ENCODE measurements at regions not wholly inside any gene's neighbourhood (a gene's known extent, or its start where the extent isn't known, plus 50 kb on each side); places are given as distances from the start of the nearest gene placed in this dataset.
"Not testable (repeated sequence)": the region's sequence is repeated elsewhere in the genome, so short reads cannot be mapped to it uniquely, and the experiment has no call there.

DNA sequence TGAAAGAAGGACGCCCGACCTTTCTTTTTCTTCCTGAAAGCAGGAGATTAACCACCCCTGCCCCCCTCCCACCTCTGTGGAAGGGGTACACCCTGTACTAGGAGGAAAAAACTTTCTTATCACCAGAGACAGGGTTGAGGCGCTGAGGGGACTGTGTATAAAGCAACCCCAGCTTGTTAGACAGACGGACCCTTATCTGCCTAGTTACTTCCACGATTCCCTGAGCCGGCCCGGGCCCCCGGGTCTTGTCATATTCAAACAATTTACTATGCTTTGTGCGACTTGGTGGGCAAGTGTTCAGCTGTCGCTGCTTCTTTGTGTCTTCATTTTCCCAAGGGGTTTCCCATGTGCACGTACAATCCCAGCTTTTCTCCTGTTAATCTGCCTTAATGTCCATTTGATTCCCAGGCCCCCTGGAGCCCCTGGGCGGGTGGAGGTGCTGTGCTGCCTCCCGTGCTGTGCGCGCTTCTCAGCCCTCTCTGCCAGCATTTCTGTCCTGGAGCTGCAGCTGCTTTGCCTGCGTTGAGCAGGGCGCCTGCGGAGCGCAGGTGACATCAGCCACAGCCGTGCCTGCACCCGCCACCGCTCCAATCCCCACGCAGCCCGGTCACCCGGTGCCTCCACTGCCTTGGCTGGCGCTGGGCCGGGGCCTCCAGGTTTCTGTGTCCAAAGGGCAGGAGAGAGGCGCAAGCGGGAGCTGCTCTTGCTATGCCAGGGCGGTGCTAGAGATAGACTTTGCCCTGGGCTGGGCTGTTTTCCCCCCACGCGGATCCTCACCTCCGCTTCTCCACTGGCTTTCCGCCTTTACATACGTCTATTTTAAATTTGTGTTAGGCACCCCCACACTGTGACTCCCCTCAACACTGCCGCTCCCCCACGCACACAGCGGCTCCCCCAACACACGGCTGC lies 96.2 kb downstream of the TTLL2 start:
- Mint-ChIP-seq H3K36me3 (ENCODE audit: insufficient read depth) (no peaks in the 10 kb centered on the region), H3K27me3 (ENCODE audit: low read depth) (peaks cover 13% of the 10 kb centered on the region), H3K4me3 (no peak overlapping the region), H3K9me3 (no peaks in the 10 kb centered on the region), H3K4me1 (ENCODE audit: low read depth) (no peaks in the 10 kb centered on the region)
- no peak for DNase-seq
- no peak for ATAC-seq

DNA sequence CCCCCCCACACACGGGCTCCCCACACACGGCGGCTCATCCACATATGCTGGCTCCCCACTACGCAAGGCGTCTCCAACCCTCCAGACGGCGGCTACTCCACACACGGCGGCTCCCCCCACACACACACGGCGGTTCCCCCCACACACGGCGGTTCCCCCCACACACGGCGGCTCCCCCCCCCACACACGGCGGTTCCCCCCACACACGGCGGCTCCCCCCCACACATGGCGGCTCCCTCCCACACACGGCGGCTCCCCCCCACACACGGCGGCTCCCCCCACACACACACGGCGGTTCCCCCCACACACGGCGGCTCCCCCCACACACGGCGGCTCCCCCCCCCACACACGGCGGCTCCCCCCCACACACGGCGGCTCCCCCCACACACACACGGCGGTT lies 97.1 kb downstream of the TTLL2 start:
- not testable (repeated sequence) for DNase-seq; ATAC-seq; H3K4me3 Mint-ChIP-seq; H3K36me3 Mint-ChIP-seq (ENCODE audit: insufficient read depth); H3K4me1 Mint-ChIP-seq (ENCODE audit: low read depth); H3K9me3 Mint-ChIP-seq
- H3K27me3 Mint-ChIP-seq (ENCODE audit: low read depth) = peaks cover 11% of the 10 kb centered on the region

DNA sequence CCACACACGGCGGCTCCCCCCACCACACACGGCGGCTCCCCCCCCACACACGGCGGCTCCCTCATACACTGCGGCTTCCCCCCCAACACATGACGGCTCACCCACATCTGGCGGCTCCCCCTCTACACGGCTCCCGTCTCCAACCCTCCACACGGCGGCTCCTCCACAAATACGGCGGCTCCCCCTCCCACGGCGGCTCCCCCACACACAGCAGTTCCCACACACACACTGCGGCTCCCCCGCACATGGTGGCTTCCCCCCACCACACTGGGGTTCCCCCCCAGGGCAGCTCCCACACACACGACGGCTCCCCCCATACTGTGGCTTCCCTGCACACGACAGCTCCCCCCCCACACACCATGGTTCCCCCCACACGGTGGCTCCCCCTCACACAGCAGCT lies 98.0 kb downstream of the TTLL2 start:
- ATAC-seq = no peak

DNA sequence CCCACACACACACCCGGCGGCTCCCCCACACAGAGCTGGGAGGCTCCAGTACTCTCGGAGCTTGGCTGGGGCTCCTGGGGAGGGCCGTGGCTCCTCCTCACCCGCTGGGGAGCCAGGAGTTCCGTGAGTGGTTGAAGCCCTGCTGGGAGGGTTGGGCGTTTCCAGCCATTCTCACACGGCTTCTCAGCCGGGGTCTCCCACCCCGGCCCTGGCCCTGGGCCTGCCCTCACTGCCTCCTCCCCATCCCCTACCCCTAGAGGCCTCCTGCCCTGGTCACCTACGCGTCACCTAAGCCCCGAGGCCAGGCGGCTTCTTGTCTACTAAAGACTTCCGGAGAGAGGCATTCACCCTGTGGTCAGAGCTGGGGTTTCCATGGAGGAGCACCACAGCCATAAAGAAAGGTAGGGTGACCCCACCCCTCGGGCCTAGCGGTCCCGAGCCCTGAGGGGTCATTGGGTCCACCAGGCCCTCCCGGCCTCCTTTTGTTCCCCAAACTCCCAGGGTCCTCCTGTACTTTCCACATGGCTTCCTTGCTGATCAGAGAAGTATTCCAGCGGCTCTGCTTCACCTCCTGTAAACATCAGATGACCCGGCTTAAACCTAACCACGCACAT lies 99.3 kb downstream of the TTLL2 start:
- ATAC-seq (no peak), DNase-seq (no peak)
- H3K27me3 Mint-ChIP-seq (ENCODE audit: low read depth) = no peaks in the 10 kb centered on the region
- no peaks in the 10 kb centered on the region for H3K4me1 Mint-ChIP-seq (ENCODE audit: low read depth)
- no peaks in the 10 kb centered on the region for H3K9me3 Mint-ChIP-seq
- H3K4me3 Mint-ChIP-seq = no peak overlapping the region
- no peaks in the 10 kb centered on the region for H3K36me3 Mint-ChIP-seq (ENCODE audit: insufficient read depth)

More for the DNA sequence above, 98.0 kb downstream of the TTLL2 start:
- Mint-ChIP-seq H3K27me3 (ENCODE audit: low read depth) (peaks cover 5% of the 10 kb centered on the region), H3K4me3 (no peak overlapping the region), H3K9me3 (no peaks in the 10 kb centered on the region), H3K36me3 (ENCODE audit: insufficient read depth) (no peaks in the 10 kb centered on the region), H3K4me1 (ENCODE audit: low read depth) (no peaks in the 10 kb centered on the region)
- DNase-seq = no peak

DNA sequence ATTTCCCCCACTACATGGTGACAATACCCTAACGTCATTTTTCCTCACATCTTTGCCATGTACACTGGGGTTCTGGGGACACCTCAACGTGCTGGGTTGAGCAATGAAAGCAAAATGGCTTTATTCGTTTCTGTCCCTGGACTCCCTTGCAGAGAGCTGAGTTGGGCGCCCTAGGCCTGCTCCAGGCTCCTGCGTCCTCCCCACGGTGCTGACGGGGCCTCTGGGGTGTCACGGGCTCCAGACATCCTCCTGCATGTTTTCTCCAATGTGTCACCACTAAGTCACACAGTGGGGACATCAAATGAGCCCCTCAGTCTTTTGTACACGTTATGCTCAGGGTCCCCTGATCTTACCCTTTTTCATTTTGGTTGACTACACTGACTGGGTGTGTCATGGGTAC lies 99.8 kb downstream of the TTLL2 start:
- H3K36me3 Mint-ChIP-seq (ENCODE audit: insufficient read depth) = no peaks in the 10 kb centered on the region
- ATAC-seq (no peak), DNase-seq (no peak)
- no peaks in the 10 kb centered on the region for H3K4me1 Mint-ChIP-seq (ENCODE audit: low read depth)
- H3K27me3 Mint-ChIP-seq (ENCODE audit: low read depth) = peaks cover under 1% of the 10 kb centered on the region
- no peaks in the 10 kb centered on the region for H3K9me3 Mint-ChIP-seq
- no peak overlapping the region for H3K4me3 Mint-ChIP-seq

DNA sequence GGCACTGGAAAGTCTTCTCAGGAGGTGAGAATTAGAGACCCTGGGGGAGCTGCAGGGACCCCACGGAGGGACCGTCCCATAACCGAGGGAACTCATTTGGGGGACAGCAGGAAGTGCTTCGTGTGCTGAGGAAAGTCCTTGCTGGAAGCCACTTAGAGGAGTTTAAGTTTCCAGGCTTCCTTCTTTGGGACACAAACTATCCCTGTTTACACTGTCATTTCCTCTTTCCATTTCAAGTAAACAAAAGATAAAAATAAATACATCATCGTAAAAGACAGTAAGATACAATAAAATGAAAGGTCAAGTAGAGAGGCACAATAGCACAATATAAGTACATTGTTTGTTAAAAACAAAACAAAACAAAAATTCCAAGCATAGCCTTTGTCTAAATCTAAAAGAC lies 101.2 kb downstream of the TTLL2 start:
- Mint-ChIP-seq H3K36me3 (ENCODE audit: insufficient read depth) (no peaks in the 10 kb centered on the region), H3K4me3 (no peak overlapping the region)

DNA sequence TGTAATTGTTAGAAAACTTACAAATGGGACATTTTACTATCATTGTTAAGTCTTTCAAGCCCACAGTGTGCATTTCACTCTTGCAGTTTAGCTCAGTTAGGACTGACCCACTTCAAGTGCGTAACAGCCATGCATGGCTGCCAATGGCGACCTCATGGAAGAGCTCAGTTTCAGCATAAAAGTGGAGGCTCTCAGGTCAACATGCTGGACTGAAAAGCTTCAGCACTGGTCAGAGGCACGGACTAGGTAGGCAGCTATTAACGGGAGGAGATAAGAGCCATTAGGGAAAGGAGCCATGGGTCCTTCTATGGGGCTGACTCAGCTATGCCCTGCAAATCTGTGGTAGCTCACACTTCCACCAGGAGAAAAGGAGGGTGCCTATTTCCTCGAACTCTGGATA lies 101.8 kb downstream of the TTLL2 start:
- ATAC-seq (no peak), DNase-seq (no peak)
- Mint-ChIP-seq H3K36me3 (ENCODE audit: insufficient read depth) (no peaks in the 10 kb centered on the region), H3K4me1 (ENCODE audit: low read depth) (no peaks in the 10 kb centered on the region), H3K4me3 (no peak overlapping the region), H3K27me3 (ENCODE audit: low read depth) (peaks cover 9% of the 10 kb centered on the region), H3K9me3 (no peaks in the 10 kb centered on the region)

More for the DNA sequence above, 101.2 kb downstream of the TTLL2 start:
- ATAC-seq (no peak), DNase-seq (no peak)
- Mint-ChIP-seq H3K9me3 (no peaks in the 10 kb centered on the region), H3K4me1 (ENCODE audit: low read depth) (no peaks in the 10 kb centered on the region), H3K27me3 (ENCODE audit: low read depth) (peaks cover 8% of the 10 kb centered on the region)

DNA sequence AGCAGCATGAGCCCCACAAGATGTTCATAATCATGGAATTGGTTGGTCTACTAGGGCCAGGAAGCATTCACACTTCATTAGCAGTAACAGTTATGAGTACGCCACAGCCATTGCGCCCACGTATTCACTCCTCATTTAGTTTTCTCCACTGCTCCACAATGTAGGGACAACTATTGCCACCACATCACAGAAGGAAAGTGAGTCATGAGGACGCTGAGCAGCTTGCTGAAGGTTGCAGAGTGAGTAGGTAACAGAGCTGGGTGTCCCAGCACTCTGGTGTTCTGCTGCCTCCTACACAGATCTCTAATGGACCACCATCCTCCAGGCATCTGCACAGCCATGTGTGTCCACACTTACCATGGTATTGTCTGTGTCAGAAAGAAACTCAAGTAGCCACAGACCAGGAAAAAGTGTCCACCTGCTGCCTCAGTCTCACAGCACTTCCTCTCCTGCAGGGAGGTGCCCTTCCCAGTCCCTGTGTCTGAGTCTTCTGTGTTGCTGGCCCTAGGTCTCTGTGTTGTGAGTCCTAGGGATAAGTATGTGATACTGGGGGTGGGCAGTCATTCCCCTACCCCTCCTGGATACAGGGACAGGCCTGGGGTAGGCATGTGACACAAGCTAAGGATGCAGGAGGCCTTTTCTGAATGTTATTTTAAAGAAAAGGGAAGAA lies 103.9 kb downstream of the TTLL2 start:
- peaks cover 10% of the 10 kb centered on the region for H3K27me3 Mint-ChIP-seq (ENCODE audit: low read depth)
- ATAC-seq (no peak), DNase-seq (no peak)
- H3K4me1 Mint-ChIP-seq (ENCODE audit: low read depth) = no peaks in the 10 kb centered on the region
- H3K36me3 Mint-ChIP-seq (ENCODE audit: insufficient read depth) = no peaks in the 10 kb centered on the region
- H3K4me3 Mint-ChIP-seq = no peak overlapping the region
- no peaks in the 10 kb centered on the region for H3K9me3 Mint-ChIP-seq

DNA sequence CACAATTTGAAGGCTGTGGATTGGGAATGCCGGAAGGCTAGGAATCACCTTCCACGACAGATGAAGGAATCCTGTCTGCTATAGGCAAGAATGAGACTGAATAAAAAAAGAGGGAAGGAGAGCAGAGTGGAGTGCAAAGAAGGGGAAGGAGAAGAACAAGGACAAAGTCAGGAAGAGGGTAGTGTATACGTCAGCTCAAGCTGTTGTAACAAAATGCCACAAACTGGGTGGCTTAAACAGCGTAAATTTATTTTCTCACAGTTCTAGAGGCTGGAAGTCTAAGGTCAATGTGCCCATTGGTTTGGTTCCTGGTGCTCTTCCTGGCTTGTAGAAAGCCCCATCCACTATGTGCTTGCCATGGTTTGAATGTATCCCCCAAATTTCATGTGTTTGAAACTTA lies 104.5 kb downstream of the TTLL2 start:
- Mint-ChIP-seq H3K4me1 (ENCODE audit: low read depth) (no peaks in the 10 kb centered on the region), H3K27me3 (ENCODE audit: low read depth) (peaks cover 10% of the 10 kb centered on the region), H3K9me3 (no peaks in the 10 kb centered on the region), H3K4me3 (no peak overlapping the region), H3K36me3 (ENCODE audit: insufficient read depth) (no peaks in the 10 kb centered on the region)
- ATAC-seq (no peak), DNase-seq (no peak)

DNA sequence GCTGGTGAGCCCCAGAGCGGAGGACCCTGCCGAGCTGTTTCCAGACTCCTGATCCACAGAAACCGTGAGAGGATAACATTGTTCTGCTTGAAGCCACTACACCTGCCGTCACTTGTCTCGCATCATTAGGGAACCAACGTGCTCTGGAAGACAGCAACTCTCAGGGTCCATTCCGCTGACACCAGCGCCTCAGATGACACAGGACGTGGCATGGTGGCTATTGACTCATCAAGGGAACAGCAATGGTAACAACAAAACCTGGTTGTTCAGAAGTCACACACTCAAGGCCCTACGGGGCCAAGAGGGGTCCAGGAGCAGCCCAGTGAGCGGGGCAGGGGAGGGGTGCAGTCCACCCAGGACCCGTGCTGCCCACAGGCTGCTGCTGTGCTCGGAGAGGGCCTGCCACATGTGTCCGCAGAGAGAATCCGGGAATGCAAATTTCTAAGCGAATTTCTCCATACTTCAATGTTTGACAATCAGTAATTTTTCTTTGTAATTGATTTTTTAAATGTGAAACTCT lies 110.4 kb downstream of the TTLL2 start:
- DNase-seq (no peak), ATAC-seq (no peak)
- H3K4me3 Mint-ChIP-seq = no peak overlapping the region
- H3K4me1 Mint-ChIP-seq (ENCODE audit: low read depth) = no peaks in the 10 kb centered on the region
- no peaks in the 10 kb centered on the region for H3K36me3 Mint-ChIP-seq (ENCODE audit: insufficient read depth)
- peaks cover 5% of the 10 kb centered on the region for H3K27me3 Mint-ChIP-seq (ENCODE audit: low read depth)
- no peaks in the 10 kb centered on the region for H3K9me3 Mint-ChIP-seq

DNA sequence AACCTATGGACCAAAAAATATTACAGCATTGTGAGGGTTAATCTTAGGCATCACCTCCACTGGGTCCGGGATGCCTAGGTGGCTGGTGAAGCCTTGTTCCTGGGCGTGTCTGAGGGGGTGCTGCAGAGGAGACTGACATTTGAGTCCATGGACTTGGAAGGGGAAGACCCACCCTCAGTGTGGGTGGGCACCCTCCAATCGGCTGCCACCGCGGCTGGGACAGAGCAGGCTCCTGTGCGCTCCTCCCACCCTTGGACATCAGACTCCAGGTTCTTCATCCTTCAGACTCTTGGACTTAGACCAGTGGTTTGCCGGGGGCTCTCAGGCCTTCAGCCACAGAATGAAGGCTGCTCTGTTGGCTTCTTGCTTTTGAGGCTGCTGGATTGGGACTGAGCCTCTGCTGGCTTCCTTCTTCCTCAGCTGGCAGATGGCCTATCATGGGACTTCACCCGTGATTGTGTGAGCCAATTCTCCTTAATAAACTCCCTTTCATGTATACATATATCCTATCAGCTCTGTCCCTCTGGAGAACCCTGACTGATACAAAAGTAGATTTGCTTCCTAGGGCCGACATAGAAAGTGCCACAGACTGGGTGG lies 113.1 kb downstream of the TTLL2 start:
- Mint-ChIP-seq H3K4me1 (ENCODE audit: low read depth) (no peaks in the 10 kb centered on the region), H3K4me3 (no peak overlapping the region), H3K9me3 (no peaks in the 10 kb centered on the region), H3K27me3 (ENCODE audit: low read depth) (peaks cover 2% of the 10 kb centered on the region), H3K36me3 (ENCODE audit: insufficient read depth) (no peaks in the 10 kb centered on the region)
- DNase-seq = no peak
- no peak for ATAC-seq

DNA sequence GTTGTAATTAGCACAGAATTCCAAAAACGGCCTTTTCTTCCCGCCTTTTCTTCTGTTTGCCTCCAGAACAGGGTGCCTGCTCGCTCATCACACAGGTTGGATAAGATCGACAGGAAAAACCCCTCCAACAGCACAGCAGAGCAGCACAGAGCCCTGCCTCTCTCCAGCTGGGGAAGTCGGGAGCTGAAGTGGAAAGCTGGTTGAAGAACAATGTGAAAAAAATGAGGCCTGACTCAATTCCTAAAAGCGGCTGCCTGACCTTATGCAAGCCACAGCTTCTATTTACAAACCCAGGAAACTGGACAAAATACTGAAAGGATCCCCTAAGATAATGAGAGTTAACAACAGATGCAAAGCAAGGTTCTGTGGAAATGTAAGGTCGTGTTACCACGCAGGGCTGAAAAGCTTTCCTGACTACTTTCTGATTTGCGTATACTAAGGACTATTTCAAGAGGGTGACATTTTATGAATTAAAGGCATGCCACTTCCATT lies 116.9 kb downstream of the TTLL2 start:
- Mint-ChIP-seq H3K27me3 (ENCODE audit: low read depth) (peaks cover 2% of the 10 kb centered on the region), H3K36me3 (ENCODE audit: insufficient read depth) (no peaks in the 10 kb centered on the region), H3K9me3 (no peaks in the 10 kb centered on the region), H3K4me3 (no peak overlapping the region), H3K4me1 (ENCODE audit: low read depth) (no peaks in the 10 kb centered on the region)
- DNase-seq = no peak
- no peak for ATAC-seq

DNA sequence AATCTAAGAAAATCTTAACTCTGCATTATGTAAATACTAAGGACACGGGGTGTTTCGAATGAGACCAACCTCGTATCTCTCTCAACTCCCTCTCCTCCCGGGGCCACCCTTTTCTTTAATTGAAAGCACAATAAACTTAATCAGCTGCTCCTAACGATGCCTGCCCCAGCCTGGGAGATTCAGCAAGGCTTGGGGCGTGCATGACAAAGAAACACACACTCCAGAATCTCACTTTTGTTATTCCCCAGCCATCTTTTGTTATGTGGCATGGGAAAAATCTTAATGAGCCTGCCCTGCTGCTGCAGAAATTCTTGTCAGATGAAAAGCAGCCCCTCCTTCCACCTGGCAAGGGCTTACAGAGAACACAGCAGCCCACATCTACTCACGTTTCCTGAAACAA lies 117.4 kb downstream of the TTLL2 start:
- Mint-ChIP-seq H3K27me3 (ENCODE audit: low read depth) (peaks cover 2% of the 10 kb centered on the region), H3K36me3 (ENCODE audit: insufficient read depth) (no peaks in the 10 kb centered on the region), H3K9me3 (no peaks in the 10 kb centered on the region), H3K4me3 (no peak overlapping the region), H3K4me1 (ENCODE audit: low read depth) (no peaks in the 10 kb centered on the region)
- no peak for ATAC-seq
- DNase-seq = no peak

Data from activated T-cell treated with anti-CD3 and anti-CD28 coated beads, Interleukin-2, amount 50 U/mL, for 4 hours (primary cell).